Endometrium (tissue), 2 donors: ENCODE measurements at regions not wholly inside any gene's neighbourhood (a gene's known extent, or its start where the extent isn't known, plus 50 kb on each side); places are given as distances from the start of the nearest gene placed in this dataset.
"Not testable (repeated sequence)": the region's sequence is repeated elsewhere in the genome, so short reads cannot be mapped to it uniquely, and the experiment has no call there.

Experiments used
- FAIRE-seq: peaks from 2 replicates; lab custom pipeline; 2012; peaks lifted over from hg19 to GRCh38; lab: Jason Lieb, UNC
- donor health status: control.
- donor health status: control.

- no peak for FAIRE-seq
Observed at GRCh38 chr5:37915097-37915736, 75.4 kb upstream of the GDNF start.

- not testable (repeated sequence) for FAIRE-seq
Observed at GRCh38 chr5:37909610-37910266, 69.9 kb upstream of the GDNF start.

DNA sequence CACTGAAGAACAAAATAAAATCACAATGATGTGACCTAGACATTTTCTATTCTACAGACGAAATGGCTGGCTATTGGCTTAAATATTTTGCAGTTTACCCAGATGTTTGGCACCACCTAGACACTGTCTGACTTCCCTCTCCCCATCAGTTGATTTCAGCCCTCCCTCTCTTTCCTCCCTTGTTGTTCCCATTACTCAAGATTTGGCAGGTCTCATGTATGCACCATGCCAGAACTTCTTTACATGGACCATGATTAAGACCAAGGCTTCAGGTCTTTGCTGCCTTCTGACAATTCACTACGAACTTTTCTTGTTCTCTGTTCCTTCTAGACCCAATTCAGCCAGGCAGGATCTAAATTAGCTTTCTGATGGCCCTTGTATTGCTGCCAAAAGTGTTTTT, 66.6 kb upstream of the GDNF start:
- FAIRE-seq, result no peak

DNA sequence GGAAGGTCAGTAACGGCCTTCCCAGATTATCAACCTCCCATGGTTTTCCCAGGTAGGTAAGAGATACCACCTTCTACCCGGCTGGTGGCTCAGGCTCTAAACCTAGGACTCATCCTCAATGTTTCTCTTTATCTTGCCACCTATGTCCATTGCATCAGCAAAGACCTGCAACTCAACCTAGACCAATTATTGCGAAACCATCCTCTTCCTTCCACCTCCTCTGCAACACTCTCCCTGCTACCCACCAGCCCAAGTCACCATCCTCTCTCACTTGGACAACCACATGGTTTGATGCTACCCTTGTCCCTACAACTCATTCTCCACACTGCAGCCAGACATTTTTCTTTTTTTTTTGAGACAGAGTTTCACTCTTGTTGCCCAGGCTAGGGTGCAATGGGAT, 65.4 kb upstream of the GDNF start:
- FAIRE-seq, result no peak

DNA sequence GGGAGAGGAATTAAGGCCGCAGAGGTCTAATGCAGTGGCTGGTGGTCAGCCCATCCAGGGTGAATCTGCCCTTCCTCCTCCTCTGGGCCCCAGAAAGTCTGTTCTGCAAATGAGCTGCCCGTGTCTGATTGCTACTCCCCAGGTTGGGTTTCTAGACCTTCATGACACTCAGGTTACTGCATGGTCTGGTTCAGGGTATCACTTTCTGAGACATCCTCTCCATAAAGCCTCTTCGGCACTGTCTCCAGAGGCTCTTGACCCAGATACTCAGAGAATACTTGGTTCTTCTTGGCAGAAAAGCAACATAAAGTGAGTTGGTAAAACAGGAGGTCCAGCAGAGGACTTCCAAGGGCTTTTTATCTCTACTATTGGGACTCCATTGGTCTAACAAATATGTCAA, 62.5 kb upstream of the GDNF start:
- no peak for FAIRE-seq

GRCh38 chr5:37900692-37901091, 60.9 kb upstream of the GDNF start:
- FAIRE-seq, result no peak

DNA sequence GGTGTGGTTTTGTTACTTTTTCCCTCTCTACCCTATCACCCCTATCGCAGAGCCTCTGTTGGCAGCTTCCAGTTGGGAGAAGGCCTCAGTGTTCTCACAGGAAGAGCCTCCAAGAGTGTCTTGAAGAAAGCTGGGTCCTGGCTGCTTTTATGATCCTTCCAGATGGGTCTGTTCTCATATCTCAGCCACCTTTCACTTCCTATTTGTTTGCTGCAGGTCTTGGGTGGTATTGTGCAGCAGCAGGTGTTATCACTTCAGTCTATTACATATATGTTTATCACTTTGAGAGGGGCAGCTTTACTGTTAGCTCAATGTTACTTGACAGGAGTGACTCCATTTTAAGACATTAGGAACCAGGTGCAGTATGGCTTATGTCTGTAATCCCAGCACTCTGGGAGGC, 59.2 kb upstream of the GDNF start:
- no peak for FAIRE-seq

DNA sequence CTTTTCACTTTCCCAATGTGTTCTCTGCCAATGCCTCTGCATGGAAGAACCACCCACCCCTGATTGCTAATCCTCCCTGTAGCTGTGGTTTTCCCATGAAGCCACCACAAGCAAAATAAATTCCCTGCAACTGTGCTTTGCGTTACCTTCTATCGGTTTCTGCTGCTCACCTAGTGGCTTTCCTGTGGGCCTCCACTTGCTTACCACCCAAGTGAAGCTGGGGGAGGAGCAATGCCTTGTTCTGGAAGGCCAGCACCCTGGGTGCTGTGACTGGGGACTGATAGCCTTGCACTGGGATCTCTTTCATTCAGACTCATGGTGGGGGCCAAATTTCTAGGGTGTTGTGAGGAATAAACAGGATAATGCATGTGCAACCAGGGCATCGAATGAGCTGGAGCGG, 56.3 kb upstream of the GDNF start:
- no peak for FAIRE-seq

DNA sequence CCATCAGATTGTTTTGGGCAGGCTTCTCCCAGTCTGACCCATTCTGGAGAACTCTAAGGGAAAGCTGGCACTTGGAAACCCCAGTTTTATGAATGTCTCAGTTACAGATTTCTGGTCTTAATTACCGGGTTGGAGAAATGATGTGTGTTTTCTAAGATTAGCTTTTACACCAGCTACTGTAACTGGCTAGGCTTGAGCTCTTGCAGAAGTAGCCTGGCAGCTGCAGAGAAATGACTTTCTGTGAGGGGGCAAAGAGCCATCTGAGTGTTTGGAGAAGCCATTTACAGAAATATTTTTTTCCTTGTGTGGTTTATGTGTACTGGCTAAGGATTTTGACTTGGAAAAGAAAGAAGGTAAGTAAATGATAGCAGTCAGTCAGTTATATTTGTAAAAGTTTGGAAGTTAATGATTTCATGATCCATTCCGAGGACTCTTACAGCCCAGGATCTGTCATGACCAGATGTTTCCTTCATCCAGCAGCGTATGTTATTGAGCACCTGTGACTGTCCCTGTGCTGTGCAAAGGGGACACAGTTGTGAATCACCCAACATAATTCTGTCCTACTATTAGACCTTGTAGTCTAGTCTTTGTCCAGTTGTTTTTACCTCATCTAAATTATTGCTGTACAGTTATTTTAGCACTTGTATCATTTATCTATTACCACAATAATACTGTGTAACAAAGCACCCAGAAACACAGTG, 53.7 kb upstream of the GDNF start:
- no peak for FAIRE-seq

DNA sequence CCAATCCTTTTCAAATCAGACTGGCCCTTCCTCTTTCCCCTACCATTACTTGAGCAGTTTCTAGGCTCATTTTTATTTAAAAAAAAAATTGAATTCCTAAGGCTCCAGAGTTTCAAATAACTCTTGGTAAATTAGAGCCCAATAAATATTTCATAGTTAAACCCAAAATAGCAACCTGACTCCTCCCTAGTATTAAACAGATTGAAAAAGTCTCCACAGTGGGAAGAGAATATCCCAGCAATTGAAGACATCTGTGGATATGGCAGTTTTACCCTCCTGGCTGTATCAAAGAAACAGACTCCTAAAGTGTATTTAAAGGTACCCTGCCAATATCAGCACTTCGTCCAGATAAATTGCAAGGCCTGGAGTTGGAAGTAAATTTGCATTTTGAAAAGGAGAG, 52.7 kb upstream of the GDNF start:
- no peak for FAIRE-seq

GRCh38 chr5:37891832-37892231, 52.0 kb upstream of the GDNF start:
- FAIRE-seq, result no peak

DNA sequence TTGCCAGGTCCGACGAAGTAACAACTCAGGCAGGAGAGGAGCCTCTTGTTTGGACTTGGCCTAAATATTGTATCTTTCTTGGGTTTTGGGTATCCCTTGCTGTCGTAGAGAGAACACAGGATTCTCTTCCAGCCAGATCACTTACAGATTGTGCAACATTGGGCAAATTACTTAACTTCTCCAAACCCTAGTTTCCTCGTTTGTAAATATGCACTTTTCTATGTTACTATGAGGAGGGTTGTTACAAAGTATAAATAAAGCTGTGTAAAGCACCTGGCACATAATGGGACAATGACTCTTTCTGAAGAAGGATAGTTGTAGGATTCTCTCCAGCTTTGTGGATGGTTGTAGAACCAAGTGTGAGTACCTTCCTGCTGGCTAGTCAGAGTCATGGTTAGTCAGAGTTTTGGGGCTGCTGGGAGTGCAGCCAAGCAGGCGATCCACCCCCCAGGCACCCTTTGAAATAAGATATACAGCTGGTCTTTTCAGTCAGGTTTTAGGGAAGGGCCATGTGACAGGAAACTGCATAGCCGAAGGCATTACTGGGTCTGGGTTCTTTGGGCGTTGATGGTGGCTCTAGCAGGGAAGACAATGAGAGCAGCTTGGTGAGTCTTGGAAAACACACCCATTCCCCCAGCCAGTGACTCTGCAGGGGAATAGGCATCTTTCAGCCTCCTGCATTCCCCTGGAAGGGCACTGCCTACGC, 49.9 kb upstream of the GDNF start:
- no peak for FAIRE-seq
